HK-2 (cell line): ENCODE measurements at regions not wholly inside any gene's neighbourhood (a gene's known extent, or its start where the extent isn't known, plus 50 kb on each side); places are given as distances from the start of the nearest gene placed in this dataset.
"Not testable (repeated sequence)": the region's sequence is repeated elsewhere in the genome, so short reads cannot be mapped to it uniquely, and the experiment has no call there.

Source experiments
- DNase-seq: peaks from one replicate; pipeline ENCODE4 v3.0.0-alpha.2; 2018; ENCODE audit not compliant: unreplicated experiment

- no peak for DNase-seq
These were observed 288.4 kb downstream of the DAD1 start for GRCh38 chr14:22300646-22301045.

GRCh38 chr14:22297376-22297775, 291.6 kb downstream of the DAD1 start:
- no peak for DNase-seq

- no peak for DNase-seq
These were observed 292.3 kb downstream of the DAD1 start for GRCh38 chr14:22296722-22297121.

DNA sequence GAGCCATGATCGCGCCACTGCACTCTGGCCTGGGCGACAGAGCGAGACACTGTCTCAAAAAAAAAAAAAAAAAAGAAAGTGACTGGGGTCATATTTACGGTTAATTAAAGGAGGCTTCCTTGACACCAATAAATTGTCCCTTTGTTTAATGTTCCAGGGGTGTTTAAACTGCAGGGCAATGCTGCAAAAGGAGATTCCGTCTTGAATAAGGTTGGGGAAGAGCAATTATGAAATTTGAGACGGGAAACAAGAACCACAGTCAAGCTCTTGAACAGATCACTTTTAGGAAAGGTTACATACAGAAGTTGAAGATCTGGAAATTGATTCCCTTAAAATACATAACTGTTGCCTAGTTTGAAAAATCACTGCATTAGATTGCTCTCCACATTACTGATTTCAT, 292.9 kb downstream of the DAD1 start:
- no peak for DNase-seq

DNA sequence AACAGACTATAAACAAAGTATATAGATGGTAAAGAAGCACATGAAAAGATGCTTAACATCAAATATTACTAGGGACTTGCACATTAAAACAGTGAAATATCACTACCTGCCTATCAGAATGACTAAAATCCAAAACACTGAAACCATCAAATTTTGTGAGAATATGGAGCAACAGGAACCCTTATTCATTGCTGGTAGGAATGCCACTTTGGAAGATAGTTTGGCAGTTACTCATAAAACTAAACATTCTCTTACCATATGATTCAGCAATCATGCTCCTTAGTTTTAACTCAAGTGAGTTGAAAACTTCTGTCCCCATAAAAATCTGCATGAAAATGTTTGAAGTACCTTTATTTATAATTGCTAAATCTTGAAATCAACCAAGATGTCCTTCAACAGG, 297.6 kb downstream of the DAD1 start:
- DNase-seq = no peak

- no peak for DNase-seq
These were observed 299.5 kb downstream of the DAD1 start for GRCh38 chr14:22289570-22289969.

DNA sequence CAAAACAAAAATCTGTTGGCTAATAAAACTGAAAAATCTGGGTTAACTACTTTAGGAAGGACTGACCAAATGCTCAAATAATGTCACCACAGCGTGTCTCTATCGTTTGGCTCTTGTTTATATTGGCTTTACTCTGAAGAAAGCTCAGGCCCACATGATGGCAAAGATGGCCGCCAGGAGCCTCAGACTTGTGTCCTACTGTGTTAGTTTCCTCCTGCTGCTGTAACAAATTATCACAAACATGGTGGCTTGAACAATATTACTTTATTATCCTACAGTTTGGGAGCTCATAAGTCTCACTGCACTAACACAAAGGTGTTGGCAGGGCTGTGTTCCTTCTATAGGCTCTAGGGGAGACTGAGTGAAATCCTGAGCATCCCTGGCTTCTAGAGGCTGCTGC, 303.0 kb downstream of the DAD1 start:
- no peak for DNase-seq

DNA sequence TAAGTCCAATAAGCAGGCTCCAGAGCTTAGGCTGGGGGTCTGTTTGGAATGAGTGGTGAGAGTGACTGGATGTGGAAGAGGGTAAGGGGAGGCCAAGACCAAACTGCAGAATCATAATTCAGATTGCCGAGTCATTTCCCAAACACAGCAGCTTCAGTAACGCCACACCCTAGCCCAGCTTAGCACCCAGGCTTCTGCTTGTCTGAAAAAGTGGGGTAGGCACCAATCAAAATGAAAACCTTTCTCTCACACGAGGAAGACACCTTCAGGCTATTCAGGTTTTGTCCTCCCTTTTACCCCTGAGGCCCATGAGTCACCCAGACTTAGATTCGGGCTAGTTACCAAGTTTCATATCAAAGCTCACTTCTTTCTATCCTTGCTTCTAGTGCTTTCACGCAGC, 306.1 kb downstream of the DAD1 start:
- no peak for DNase-seq

DNA sequence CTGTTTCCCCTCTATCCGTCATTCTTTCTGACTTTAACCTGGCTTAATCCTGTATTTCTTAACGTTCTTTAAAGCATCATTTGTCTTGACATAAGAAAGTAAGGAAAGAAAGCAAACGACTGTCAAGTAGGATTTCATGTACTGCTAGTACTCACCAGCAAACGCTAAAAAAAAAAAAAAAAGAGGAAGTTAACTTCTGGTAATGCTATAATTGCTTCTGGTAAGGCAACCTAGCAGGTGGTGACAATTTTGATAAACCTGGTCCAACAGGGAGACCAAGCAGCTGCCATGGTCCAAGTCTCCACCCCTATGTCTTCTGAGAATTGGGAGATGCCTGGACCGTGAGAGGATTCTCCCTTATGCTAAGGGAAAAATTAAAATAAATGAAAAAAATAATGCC, 306.6 kb downstream of the DAD1 start:
- no peak for DNase-seq

DNA sequence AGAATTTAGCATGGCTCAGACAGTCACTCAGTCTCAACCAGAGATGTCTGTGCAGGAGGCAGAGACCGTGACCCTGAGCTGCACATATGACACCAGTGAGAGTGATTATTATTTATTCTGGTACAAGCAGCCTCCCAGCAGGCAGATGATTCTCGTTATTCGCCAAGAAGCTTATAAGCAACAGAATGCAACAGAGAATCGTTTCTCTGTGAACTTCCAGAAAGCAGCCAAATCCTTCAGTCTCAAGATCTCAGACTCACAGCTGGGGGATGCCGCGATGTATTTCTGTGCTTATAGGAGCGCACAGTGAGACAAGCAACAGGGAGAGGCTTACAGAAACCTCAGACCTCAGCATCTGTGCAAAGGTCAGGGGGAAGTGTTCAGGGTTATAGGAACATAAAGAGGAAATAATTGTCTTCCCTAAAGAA, 307.6 kb downstream of the DAD1 start:
- DNase-seq = not testable (repeated sequence)

- no peak for DNase-seq
These were observed 308.3 kb downstream of the DAD1 start for GRCh38 chr14:22280497-22281316.

DNA sequence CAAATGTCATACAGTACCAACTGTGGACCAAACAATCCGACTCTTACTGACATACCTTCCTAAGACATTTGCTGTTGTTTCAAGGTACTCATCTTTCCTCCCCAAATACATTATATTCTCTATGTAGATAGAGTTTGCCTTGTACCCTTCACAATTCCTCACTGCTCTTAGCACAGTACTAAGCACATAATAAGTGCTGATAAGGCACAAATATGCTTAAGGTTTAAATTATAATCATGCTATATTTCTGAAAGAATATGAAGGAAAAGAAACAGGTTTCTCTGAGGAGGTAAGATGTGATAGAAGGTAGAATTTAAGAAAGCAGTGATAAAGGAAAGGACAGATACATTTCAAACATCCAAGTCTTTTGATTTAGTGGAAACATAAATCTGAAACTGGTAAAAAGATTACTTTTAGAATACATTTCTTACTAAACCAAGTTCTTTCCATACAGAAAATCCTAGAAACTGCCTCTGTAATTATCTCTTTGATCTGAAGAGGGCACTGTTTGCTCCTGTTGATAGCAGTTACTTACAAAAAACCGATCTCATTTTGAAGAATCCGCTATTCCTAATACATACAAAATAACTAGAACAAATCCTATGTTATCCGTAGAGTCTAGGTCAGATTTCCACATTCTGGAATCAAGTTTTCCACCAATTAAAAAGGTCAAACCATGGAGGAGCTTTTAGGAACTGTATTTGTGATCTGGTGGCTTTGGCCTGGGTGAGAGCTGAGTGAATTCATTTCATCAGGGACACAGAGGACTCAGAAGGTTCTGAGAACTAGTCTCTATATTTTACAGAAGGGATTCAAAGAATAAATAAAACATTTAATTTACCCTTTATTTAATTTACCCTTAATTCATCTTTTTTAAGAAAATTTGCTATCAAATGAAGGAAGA, 311.9 kb downstream of the DAD1 start:
- DNase-seq = no peak

GRCh38 chr14:22271838-22272799, 316.9 kb downstream of the DAD1 start:
- no peak for DNase-seq

- DNase-seq = peak; percentile 2
These were observed 320.1 kb downstream of the DAD1 start for GRCh38 chr14:22268875-22269274.

DNA sequence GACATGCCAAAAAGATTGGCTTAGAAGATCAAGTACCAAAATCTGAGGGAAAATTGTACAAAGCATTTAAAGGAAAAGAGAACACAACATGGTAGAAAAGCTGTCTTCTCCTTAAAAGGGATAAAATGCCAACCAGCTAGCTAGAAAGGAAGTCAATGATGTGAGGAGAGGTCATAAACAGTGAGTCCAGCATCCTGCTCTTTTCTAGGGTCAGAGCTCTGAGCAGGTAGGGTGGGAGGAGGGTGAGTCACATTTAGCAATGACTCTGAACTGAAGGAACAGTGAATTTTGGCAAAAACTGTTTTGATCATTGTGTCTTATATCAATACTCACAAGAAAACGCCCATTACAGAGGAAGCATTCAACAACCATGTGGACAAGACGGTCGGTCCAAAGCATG, 322.3 kb downstream of the DAD1 start:
- no peak for DNase-seq

DNA sequence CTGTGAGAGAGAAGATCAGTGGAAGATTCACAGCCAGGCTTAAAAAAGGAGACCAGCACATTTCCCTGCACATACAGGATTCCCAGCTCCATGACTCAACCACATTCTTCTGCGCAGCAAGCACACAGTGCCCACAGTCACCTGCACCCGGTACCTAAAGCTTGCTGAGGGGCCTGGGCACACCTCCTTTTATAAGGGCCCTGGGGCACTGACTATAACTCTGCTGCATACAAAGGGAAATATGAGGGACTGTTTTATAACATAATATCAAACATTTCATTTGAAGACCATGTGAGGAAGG, 322.9 kb downstream of the DAD1 start:
- peak; percentile 1 for DNase-seq

GRCh38 chr14:22265319-22266141, 323.5 kb downstream of the DAD1 start:
- no peak for DNase-seq

GRCh38 chr14:22264759-22265158, 324.3 kb downstream of the DAD1 start:
- DNase-seq = no peak

GRCh38 chr14:22263961-22264360, 325.1 kb downstream of the DAD1 start:
- DNase-seq = no peak

DNA sequence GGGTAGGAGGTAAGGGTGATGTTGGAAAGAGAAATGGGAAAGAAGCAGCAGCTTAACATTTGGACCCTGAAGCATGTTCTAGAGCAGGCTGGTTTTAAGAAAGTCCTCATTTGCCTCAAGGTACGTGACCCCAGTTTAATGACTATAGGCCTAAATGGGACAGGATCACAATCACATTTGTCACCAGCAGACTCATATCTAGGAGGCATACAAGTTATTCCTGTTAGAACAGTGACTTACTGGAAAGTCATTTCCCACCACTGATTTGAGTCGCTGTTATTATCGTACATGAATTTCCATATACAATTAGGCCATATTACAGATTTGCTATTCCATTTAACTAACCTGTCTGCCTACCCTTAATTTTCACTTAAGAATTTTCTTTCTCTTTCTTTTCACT, 326.1 kb downstream of the DAD1 start:
- no peak for DNase-seq
